Activated CD4-positive, alpha-beta memory T cell treated with anti-CD3 and anti-CD28 coated beads for 36 hours (primary cell): ENCODE measurements at regions not wholly inside any gene's neighbourhood (a gene's known extent, or its start where the extent isn't known, plus 50 kb on each side); places are given as distances from the start of the nearest gene placed in this dataset.

ENCODE experiments used
- CTCF ChIA-PET: fragments of 350-600 bp; sonication (Branson Sonifier 250); formaldehyde crosslinking; loops from one replicate; lab custom pipeline; 2021; ENCODE audit warnings: antibody characterized with exemption, inconsistent platforms; lab: Charles Lee
- POLR2A ChIA-PET: fragments of 350-600 bp; sonication (Branson Sonifier 250); formaldehyde crosslinking; loops from one replicate; lab custom pipeline; 2021; ENCODE audit warnings: antibody characterized with exemption; lab: Charles Lee
- DNase-seq: peaks from one replicate; pipeline ENCODE4 v3.0.0-alpha.2; 2020
- H3K27ac Mint-ChIP-seq: one replicate; pipeline ENCODE4 v1.8.0; 2021; ENCODE audit warnings: mixed read lengths
- H3K27me3 Mint-ChIP-seq: one replicate; pipeline ENCODE4 v1.8.0; 2021; ENCODE audit warnings: mixed read lengths
- H3K36me3 Mint-ChIP-seq: one replicate; pipeline ENCODE4 v1.8.0; 2021; ENCODE audit warnings: mixed read lengths
- H3K4me1 Mint-ChIP-seq: one replicate; pipeline ENCODE4 v1.8.0; 2021; ENCODE audit warnings: low read depth, mixed read lengths
- H3K4me3 Mint-ChIP-seq: one replicate; pipeline ENCODE4 v1.8.0; 2021; ENCODE audit warnings: mild to moderate bottlenecking, mixed read lengths
- H3K9me3 Mint-ChIP-seq: one replicate; pipeline ENCODE4 v1.8.0; 2021; ENCODE audit warnings: mixed read lengths
- intact Hi-C: fragments of 100-400 bp; cut with micrococcal nuclease; formaldehyde crosslinking; loops from one replicate; pipeline ENCODE4 v1.15.1; 2023

- Mint-ChIP-seq H3K4me1 (no peaks in the 10 kb centered on the region), H3K9me3 (peaks cover 6% of the 10 kb centered on the region), H3K27me3 (no peaks in the 10 kb centered on the region), H3K4me3 (no peak overlapping the region), H3K27ac (no peak overlapping the region), H3K36me3 (no peaks in the 10 kb centered on the region)
- CTCF ChIA-PET: no interaction called here
- intact Hi-C loops: no loop called here
- POLR2A ChIA-PET: no interaction called here
- DNase-seq: no peak
Measured at GRCh38 chr6:97790926-97791590, 508.0 kb upstream of the MMS22L start.

- no peaks in the 10 kb centered on the region for H3K9me3 Mint-ChIP-seq
- no peaks in the 10 kb centered on the region for H3K27me3 Mint-ChIP-seq
- no peak overlapping the region for H3K4me3 Mint-ChIP-seq
- H3K36me3 Mint-ChIP-seq: no peaks in the 10 kb centered on the region
- ChIA-PET POLR2A (no interaction called here), CTCF (interaction anchor here (0.6 kb wide), 1 partner anchor 927 kb away, joined by 3 read pairs; no protein-coding TSS in a partner anchor)
- H3K27ac Mint-ChIP-seq: no peak overlapping the region
- H3K4me1 Mint-ChIP-seq: no peaks in the 10 kb centered on the region
- intact Hi-C loops: no loop called here
- DNase-seq: no peak
Measured at GRCh38 chr6:97805596-97805995, 522.6 kb upstream of the MMS22L start.

- H3K9me3 Mint-ChIP-seq: no peaks in the 10 kb centered on the region
- no peaks in the 10 kb centered on the region for H3K4me1 Mint-ChIP-seq
- DNase-seq: no peak
- H3K36me3 Mint-ChIP-seq: no peaks in the 10 kb centered on the region
- CTCF ChIA-PET: no interaction called here
- intact Hi-C loops: no loop called here
- POLR2A ChIA-PET: no interaction called here
- H3K4me3 Mint-ChIP-seq: no peak overlapping the region
- H3K27me3 Mint-ChIP-seq: no peaks in the 10 kb centered on the region
- no peak overlapping the region for H3K27ac Mint-ChIP-seq
Measured at GRCh38 chr6:97812940-97813339, 529.9 kb upstream of the MMS22L start.

GRCh38 chr6:97813889-97814567 lies 531.0 kb upstream of the MMS22L start:
- no peak overlapping the region for H3K27ac Mint-ChIP-seq
- DNase-seq: no peak
- intact Hi-C loops: no loop called here
- H3K4me1 Mint-ChIP-seq: no peaks in the 10 kb centered on the region
- no peak overlapping the region for H3K4me3 Mint-ChIP-seq
- no peaks in the 10 kb centered on the region for H3K9me3 Mint-ChIP-seq
- no peaks in the 10 kb centered on the region for H3K36me3 Mint-ChIP-seq
- POLR2A ChIA-PET: no interaction called here
- H3K27me3 Mint-ChIP-seq: no peaks in the 10 kb centered on the region
- CTCF ChIA-PET: no interaction called here

- H3K27ac Mint-ChIP-seq: no peak overlapping the region
- no peaks in the 10 kb centered on the region for H3K27me3 Mint-ChIP-seq
- no peaks in the 10 kb centered on the region for H3K36me3 Mint-ChIP-seq
- intact Hi-C loops: no loop called here
- no peak for DNase-seq
- H3K9me3 Mint-ChIP-seq: no peaks in the 10 kb centered on the region
- POLR2A ChIA-PET: no interaction called here
- CTCF ChIA-PET: no interaction called here
- H3K4me3 Mint-ChIP-seq: no peak overlapping the region
- no peaks in the 10 kb centered on the region for H3K4me1 Mint-ChIP-seq
Measured at GRCh38 chr6:97815301-97815812, 532.3 kb upstream of the MMS22L start.

- CTCF ChIA-PET: no interaction called here
- Mint-ChIP-seq H3K27me3 (no peaks in the 10 kb centered on the region), H3K27ac (no peak overlapping the region), H3K9me3 (no peaks in the 10 kb centered on the region), H3K36me3 (no peaks in the 10 kb centered on the region), H3K4me3 (no peak overlapping the region), H3K4me1 (no peaks in the 10 kb centered on the region)
- intact Hi-C loops: no loop called here
- POLR2A ChIA-PET: no interaction called here
- no peak for DNase-seq
Measured at GRCh38 chr6:97816526-97816925, 533.5 kb upstream of the MMS22L start.

GRCh38 chr6:97819710-97820109 lies 536.7 kb upstream of the MMS22L start:
- ChIA-PET POLR2A (no interaction called here), CTCF (no interaction called here)
- H3K9me3 Mint-ChIP-seq: no peaks in the 10 kb centered on the region
- DNase-seq: no peak
- intact Hi-C loops: no loop called here
- H3K27ac Mint-ChIP-seq: no peak overlapping the region
- H3K4me3 Mint-ChIP-seq: no peak overlapping the region
- H3K36me3 Mint-ChIP-seq: no peaks in the 10 kb centered on the region
- H3K4me1 Mint-ChIP-seq: no peaks in the 10 kb centered on the region
- no peaks in the 10 kb centered on the region for H3K27me3 Mint-ChIP-seq

GRCh38 chr6:97820400-97820799 lies 537.4 kb upstream of the MMS22L start:
- POLR2A ChIA-PET: no interaction called here
- Mint-ChIP-seq H3K4me3 (no peak overlapping the region), H3K27me3 (no peaks in the 10 kb centered on the region), H3K27ac (no peak overlapping the region), H3K36me3 (no peaks in the 10 kb centered on the region), H3K4me1 (no peaks in the 10 kb centered on the region), H3K9me3 (no peaks in the 10 kb centered on the region)
- intact Hi-C loops: no loop called here
- CTCF ChIA-PET: no interaction called here
- DNase-seq: no peak

- ChIA-PET POLR2A (no interaction called here), CTCF (no interaction called here)
Measured at GRCh38 chr6:97822632-97823031, 539.6 kb upstream of the MMS22L start.

GRCh38 chr6:97841763-97842162 lies 558.7 kb upstream of the MMS22L start:
- Mint-ChIP-seq H3K4me3 (no peak overlapping the region), H3K27me3 (no peaks in the 10 kb centered on the region), H3K9me3 (peaks cover 1% of the 10 kb centered on the region), H3K27ac (no peak overlapping the region), H3K4me1 (no peaks in the 10 kb centered on the region), H3K36me3 (no peaks in the 10 kb centered on the region)
- ChIA-PET CTCF (no interaction called here), POLR2A (no interaction called here)
- DNase-seq: no peak
- intact Hi-C loops: no loop called here

More at GRCh38 chr6:97822632-97823031, 539.6 kb upstream of the MMS22L start:
- H3K27me3 Mint-ChIP-seq: no peaks in the 10 kb centered on the region
- no peak overlapping the region for H3K27ac Mint-ChIP-seq
- no peaks in the 10 kb centered on the region for H3K36me3 Mint-ChIP-seq
- no peaks in the 10 kb centered on the region for H3K4me1 Mint-ChIP-seq
- no peak for DNase-seq
- no peaks in the 10 kb centered on the region for H3K9me3 Mint-ChIP-seq
- intact Hi-C loops: no loop called here
- no peak overlapping the region for H3K4me3 Mint-ChIP-seq

GRCh38 chr6:97842521-97842920 lies 559.5 kb upstream of the MMS22L start:
- no peaks in the 10 kb centered on the region for H3K4me1 Mint-ChIP-seq
- H3K36me3 Mint-ChIP-seq: no peaks in the 10 kb centered on the region
- H3K4me3 Mint-ChIP-seq: no peak overlapping the region
- intact Hi-C loops: no loop called here
- H3K9me3 Mint-ChIP-seq: peaks cover 1% of the 10 kb centered on the region
- H3K27ac Mint-ChIP-seq: no peak overlapping the region
- POLR2A ChIA-PET: no interaction called here
- DNase-seq: no peak
- CTCF ChIA-PET: no interaction called here
- H3K27me3 Mint-ChIP-seq: no peaks in the 10 kb centered on the region

GRCh38 chr6:97849390-97849789 lies 566.4 kb upstream of the MMS22L start:
- intact Hi-C loops: no loop called here
- CTCF ChIA-PET: no interaction called here
- H3K4me3 Mint-ChIP-seq: no peak overlapping the region

More at GRCh38 chr6:97849390-97849789, 566.4 kb upstream of the MMS22L start:
- no peaks in the 10 kb centered on the region for H3K36me3 Mint-ChIP-seq
- H3K27ac Mint-ChIP-seq: no peak overlapping the region
- no peaks in the 10 kb centered on the region for H3K27me3 Mint-ChIP-seq
- H3K4me1 Mint-ChIP-seq: no peaks in the 10 kb centered on the region
- POLR2A ChIA-PET: no interaction called here
- DNase-seq: no peak
- no peaks in the 10 kb centered on the region for H3K9me3 Mint-ChIP-seq
